ENCODE measurements at regions not wholly inside any gene's neighbourhood (a gene's known extent, or its start where the extent isn't known, plus 50 kb on each side); places are given as distances from the start of the nearest gene placed in this dataset.
"Not testable (repeated sequence)": the region's sequence is repeated elsewhere in the genome, so short reads cannot be mapped to it uniquely, and the experiment has no call there.

DNA sequence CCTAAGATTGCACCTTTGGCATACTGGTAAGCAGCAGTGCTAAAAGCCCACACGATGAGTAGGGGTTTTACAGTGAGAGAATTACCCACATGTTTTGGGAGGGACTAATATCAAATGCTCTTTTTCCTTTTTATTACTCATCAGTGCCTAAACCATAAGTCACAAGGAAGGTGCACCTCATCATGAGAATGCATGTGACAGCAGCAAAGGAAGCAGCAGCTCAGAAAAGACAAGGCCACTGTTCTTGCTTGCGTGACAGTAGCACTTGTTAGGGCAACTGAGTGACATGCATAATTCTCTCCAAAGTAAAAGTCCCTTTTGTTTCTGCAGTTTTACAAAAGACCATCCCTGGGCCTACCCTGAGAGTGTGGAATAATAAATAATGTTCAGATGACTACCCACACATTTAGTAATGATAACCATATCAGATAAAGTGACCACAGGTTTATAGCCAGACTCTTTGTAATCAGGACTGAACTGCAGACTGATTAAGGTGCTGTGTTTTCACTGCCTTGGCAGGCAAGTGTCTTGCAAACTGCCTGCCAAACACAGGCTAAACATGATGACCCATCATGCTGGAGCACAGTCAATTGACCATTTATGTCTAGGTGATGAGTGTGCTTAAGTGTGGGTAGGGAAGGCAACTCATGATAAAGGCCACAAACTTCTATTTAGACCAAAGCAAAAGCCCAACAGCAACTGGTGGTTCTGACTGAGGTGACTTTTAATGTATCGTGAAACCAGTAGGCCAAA, 1751.4 kb downstream of the TP53TG3F start:
- Mint-ChIP-seq H3K4me1 (ENCODE audit: low read depth) (no peaks in the 10 kb centered on the region), H3K27ac (no peak overlapping the region), H3K27me3 (ENCODE audit: low read depth) (no peaks in the 10 kb centered on the region), H3K4me3 (no peak overlapping the region), H3K36me3 (ENCODE audit: insufficient read depth in 2 of 2) (peaks cover 2 to 11% of the 10 kb centered on the region in 2 donors), H3K9me3 (peaks cover 5 to 9% of the 10 kb centered on the region in 2 donors)
- DNase-seq = no peak
- ATAC-seq (replicated peaks in 1 of 2) = no peak

DNA sequence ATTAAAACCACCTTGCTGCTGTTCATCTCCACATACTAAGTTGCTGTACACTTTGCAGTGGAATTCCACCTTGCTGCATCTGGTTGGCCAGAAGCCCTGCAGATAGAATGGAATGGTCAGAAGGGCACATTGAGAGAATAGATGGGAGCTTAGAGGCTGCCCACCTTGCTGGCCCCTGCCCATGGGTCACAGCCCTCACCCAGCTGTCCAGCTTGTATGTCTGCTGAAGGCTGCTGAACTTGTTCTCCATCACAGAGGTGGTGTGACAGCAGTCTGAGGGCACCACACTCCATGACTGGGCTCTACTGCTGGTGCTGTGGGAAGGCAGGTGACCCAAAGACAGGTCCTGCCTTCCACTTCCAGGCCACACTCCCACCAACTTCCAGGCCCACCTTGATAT, 1755.4 kb downstream of the TP53TG3F start:
- no peaks in the 10 kb centered on the region for H3K4me1 Mint-ChIP-seq (ENCODE audit: low read depth)
- no peak overlapping the region for H3K4me3 Mint-ChIP-seq
- no peak overlapping the region for H3K27ac Mint-ChIP-seq
- H3K36me3 Mint-ChIP-seq (ENCODE audit: insufficient read depth in 2 of 2) = peaks cover 0 to 8% of the 10 kb centered on the region in 2 donors
- H3K27me3 Mint-ChIP-seq (ENCODE audit: low read depth) = no peaks in the 10 kb centered on the region
- H3K9me3 Mint-ChIP-seq = peaks cover 9 to 13% of the 10 kb centered on the region in 2 donors
- no peak for ATAC-seq (replicated peaks in 1 of 2)
- no peak for DNase-seq

DNA sequence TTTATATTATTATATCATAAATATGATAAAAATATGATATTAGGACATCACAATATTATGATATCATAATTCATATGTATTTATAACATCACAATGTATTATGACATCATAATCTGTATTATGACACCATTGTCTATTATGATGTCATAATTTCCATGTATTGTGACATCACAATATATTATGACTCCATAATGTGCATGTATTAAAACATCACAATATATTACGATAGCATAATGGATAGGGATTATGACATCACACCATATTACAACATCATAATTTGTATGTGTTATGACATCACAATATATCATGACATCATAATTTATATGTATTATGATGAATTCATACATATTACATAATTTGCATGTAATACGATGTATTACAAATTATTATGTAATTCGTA, 1755.9 kb downstream of the TP53TG3F start:
- Mint-ChIP-seq H3K9me3 (peaks cover 7 to 13% of the 10 kb centered on the region in 2 donors), H3K4me3 (no peak overlapping the region), H3K27ac (no peak overlapping the region), H3K36me3 (ENCODE audit: insufficient read depth in 2 of 2) (peaks cover 0 to 8% of the 10 kb centered on the region in 2 donors), H3K27me3 (ENCODE audit: low read depth) (no peaks in the 10 kb centered on the region), H3K4me1 (ENCODE audit: low read depth) (no peaks in the 10 kb centered on the region)
- no peak for ATAC-seq (replicated peaks in 1 of 2)
- DNase-seq = no peak

DNA sequence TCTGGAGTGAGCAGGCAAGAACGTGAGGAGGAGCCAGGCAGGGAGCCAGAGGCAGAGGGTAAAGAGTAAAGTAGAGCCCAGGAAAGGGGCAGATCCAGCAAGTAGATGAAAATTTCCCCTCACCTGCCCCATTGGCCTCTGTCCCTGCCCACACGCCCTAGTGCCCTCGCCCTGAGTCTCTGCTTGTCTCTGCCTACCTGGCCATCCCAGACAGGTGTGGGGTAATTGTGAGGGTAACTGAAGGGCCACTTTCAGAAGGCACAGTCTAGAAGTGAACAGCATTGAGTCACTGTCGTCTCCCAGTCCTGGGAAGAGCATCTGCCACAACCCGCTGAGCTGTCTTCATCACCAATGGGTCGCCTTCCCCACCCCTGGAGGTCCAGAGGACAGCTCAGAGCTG, 1756.8 kb downstream of the TP53TG3F start:
- DNase-seq; H3K27ac Mint-ChIP-seq; H3K4me3 Mint-ChIP-seq; H3K36me3 Mint-ChIP-seq (ENCODE audit: insufficient read depth in 2 of 2); ATAC-seq (replicated peaks in 1 of 2); H3K4me1 Mint-ChIP-seq (ENCODE audit: low read depth); H3K27me3 Mint-ChIP-seq (ENCODE audit: low read depth): not testable (repeated sequence)
- H3K9me3 Mint-ChIP-seq = peaks cover 7 to 13% of the 10 kb centered on the region in 2 donors

DNA sequence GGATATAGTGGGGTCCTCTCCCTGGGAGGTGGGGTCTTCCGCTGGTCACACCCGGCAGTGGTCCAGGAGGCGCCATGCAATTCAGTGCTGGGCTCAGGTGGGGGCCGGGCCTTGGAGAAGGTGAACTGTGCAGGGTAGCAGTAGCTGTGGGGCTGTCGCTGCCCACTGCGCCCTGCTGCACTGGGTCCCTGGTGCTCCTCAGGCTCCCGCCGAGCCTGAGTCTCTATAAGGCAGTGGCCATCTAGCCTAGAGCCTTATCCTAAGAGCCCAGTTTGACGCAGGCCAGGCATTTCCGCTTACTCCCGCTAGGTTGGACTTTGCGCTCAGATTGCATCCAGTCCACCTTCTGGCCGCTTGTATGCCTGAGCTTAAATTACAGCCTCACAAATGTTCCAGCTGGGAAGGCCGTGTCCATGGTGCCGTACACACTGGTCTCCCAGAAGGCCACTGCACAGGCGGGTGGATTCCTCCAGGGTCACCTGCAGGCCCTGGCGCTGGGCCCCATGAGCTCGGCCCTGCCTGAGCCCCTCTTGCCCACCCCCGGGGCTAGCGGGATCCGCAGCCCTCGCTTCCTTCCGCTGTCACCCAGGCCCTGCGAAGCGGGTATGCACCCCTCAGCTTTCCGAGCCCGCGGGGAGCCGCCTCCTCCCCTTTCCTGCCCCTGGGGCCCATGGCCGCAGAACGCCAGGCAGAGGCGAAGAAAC, 1762.2 kb downstream of the TP53TG3F start:
- DNase-seq (no peak), ATAC-seq (replicated peaks in 1 of 2) (no peak)
- H3K4me3 Mint-ChIP-seq = no peak overlapping the region
- no peak overlapping the region for H3K27ac Mint-ChIP-seq
- no peaks in the 10 kb centered on the region for H3K36me3 Mint-ChIP-seq (ENCODE audit: insufficient read depth in 2 of 2)
- H3K9me3 Mint-ChIP-seq = peaks cover 3 to 12% of the 10 kb centered on the region in 2 donors
- H3K27me3 Mint-ChIP-seq (ENCODE audit: low read depth) = no peaks in the 10 kb centered on the region
- H3K4me1 Mint-ChIP-seq (ENCODE audit: low read depth) = no peaks in the 10 kb centered on the region

DNA sequence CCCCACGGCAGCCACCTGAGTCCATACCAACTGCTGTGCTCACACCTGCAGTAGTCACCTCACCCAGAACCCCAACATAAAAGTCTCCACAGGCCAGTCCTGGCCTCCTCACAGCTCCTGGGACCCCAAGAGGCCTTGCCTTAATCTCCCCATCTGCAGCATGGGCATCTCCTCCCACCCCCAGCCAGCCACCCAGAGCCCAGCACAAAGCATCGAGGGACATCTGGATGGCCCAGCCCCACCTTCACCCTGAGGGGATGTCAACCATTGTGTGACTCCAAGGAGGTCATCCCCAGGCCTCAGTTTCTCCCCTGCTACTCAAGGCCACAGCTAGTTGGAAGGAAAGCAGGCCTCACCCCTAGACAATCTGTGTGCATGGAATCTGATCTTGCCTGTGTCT, 1775.3 kb downstream of the TP53TG3F start:
- H3K9me3 Mint-ChIP-seq = peaks cover 10 to 14% of the 10 kb centered on the region in 2 donors
- ATAC-seq (replicated peaks in 1 of 2) (no peak), DNase-seq (no peak)
- H3K27ac Mint-ChIP-seq = no peak overlapping the region
- H3K4me1 Mint-ChIP-seq (ENCODE audit: low read depth) = no peaks in the 10 kb centered on the region
- H3K36me3 Mint-ChIP-seq (ENCODE audit: insufficient read depth in 2 of 2) = peaks cover 0 to 1% of the 10 kb centered on the region in 2 donors
- no peak overlapping the region for H3K4me3 Mint-ChIP-seq
- H3K27me3 Mint-ChIP-seq (ENCODE audit: low read depth) = no peaks in the 10 kb centered on the region

DNA sequence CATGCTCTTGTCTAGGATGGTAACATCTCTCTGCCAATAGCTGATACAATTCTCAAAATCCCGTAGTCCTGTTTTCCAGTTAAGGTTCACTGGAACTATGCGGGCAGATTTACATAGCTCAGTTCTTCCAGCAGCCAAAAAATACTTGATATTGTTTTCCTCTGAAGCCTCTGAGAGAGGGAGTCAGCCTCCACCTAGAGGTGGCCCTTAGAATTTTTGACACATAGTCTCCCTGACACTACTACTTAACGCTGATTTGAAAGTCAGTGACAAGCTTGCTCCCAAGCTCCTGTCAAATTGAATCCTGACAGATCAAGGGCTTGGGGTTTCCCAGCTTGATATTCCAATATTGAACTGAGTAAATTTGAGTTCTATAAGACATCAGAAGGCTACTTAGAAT, 1780.1 kb downstream of the TP53TG3F start:
- ATAC-seq (replicated peaks in 1 of 2) (no peak), DNase-seq (no peak)
- Mint-ChIP-seq H3K27me3 (ENCODE audit: low read depth) (no peaks in the 10 kb centered on the region), H3K27ac (no peak overlapping the region), H3K9me3 (peaks cover 12% of the 10 kb centered on the region in 2 donors), H3K4me3 (no peak overlapping the region), H3K4me1 (ENCODE audit: low read depth) (no peaks in the 10 kb centered on the region), H3K36me3 (ENCODE audit: insufficient read depth in 2 of 2) (no peaks in the 10 kb centered on the region)

DNA sequence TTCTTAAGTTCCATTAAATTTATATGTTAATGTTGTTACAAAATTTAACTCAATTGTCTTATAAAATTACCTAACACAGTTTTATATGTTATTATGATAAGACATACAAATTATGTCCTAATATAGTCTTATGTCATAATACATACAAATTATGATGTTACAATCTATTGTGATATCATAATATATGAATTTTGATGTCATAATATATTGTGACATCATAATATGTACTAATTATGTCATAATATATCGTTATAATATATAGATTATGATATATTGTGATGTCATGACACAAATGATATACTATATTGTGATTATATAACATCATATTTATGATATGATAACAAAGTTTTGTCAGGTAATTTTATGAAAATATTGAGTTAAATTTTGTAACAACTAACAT, 1789.6 kb downstream of the TP53TG3F start:
- Mint-ChIP-seq H3K4me1 (ENCODE audit: low read depth) (no peaks in the 10 kb centered on the region), H3K27me3 (ENCODE audit: low read depth) (no peaks in the 10 kb centered on the region), H3K27ac (no peak overlapping the region), H3K36me3 (ENCODE audit: insufficient read depth in 2 of 2) (peaks cover 2 to 5% of the 10 kb centered on the region in 2 donors), H3K4me3 (no peak overlapping the region), H3K9me3 (peaks cover 4 to 11% of the 10 kb centered on the region in 2 donors)
- ATAC-seq (replicated peaks in 1 of 2) (no peak), DNase-seq (no peak)

DNA sequence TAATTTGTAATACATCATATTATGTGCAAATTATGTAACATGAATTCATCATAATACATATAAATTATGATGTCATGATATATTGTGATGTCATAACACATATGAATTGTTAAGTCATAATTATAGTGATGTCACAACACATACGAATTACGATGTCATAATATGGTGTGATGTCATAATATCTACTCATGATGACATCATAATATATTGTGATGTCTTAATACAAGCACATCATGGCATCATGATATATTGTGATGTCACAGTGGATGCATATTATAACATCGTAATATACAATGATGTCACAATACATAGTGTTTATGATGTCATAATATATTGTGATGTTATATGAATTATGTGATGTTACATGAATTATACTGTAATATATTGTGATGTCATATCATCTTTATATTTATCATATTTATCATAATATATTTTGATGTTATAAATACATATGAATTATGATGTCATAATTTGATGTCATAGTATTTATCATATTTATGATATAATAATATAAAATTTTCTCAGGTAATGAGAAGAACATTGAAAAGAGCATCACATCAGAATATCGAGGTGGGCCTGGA, 1793.0 kb downstream of the TP53TG3F start:
- no peaks in the 10 kb centered on the region for H3K4me1 Mint-ChIP-seq (ENCODE audit: low read depth)
- no peak for DNase-seq
- peaks cover 5 to 10% of the 10 kb centered on the region in 2 donors for H3K9me3 Mint-ChIP-seq
- H3K27me3 Mint-ChIP-seq (ENCODE audit: low read depth) = no peaks in the 10 kb centered on the region
- no peak for ATAC-seq (replicated peaks in 1 of 2)
- peaks cover 4 to 5% of the 10 kb centered on the region in 2 donors for H3K36me3 Mint-ChIP-seq (ENCODE audit: insufficient read depth in 2 of 2)
- no peak overlapping the region for H3K27ac Mint-ChIP-seq
- no peak overlapping the region for H3K4me3 Mint-ChIP-seq

DNA sequence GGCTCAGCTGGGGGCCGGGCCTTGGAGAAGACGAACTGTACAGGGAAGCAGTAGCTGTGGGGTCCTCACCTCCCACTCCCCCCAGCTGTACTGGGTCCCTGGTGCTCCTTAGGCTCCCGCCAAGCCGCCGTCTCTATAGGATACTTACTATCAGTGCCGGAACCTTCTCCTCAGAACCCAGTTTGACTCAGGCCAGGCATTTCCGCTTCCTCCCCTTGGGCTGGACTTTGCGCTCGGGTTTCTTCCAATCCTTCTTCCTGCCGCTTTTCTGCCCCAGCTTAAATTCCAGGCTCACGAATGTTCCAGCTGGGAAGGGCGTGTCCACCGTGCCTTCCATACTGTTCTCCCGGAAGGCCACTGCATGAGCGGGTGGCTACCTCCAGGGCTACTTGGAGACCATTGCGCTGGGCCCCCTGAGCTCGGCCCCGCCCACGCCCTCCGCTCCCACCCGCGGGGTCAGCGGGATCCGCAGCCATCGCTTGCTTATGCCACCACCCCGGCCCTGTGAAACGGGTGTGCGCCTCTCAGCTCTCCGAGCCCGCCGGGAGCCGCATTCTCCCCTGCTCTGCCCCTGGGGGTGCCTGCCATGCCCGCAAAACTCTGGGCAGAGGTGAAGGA, 1795.9 kb downstream of the TP53TG3F start:
- Mint-ChIP-seq H3K9me3 (peaks cover 10 to 12% of the 10 kb centered on the region in 2 donors), H3K27me3 (ENCODE audit: low read depth) (no peaks in the 10 kb centered on the region), H3K4me3 (no peak overlapping the region), H3K36me3 (ENCODE audit: insufficient read depth in 2 of 2) (peaks cover 5 to 6% of the 10 kb centered on the region in 2 donors), H3K4me1 (ENCODE audit: low read depth) (no peaks in the 10 kb centered on the region), H3K27ac (no peak overlapping the region)
- DNase-seq (no peak), ATAC-seq (replicated peaks in 1 of 2) (no peak)

DNA sequence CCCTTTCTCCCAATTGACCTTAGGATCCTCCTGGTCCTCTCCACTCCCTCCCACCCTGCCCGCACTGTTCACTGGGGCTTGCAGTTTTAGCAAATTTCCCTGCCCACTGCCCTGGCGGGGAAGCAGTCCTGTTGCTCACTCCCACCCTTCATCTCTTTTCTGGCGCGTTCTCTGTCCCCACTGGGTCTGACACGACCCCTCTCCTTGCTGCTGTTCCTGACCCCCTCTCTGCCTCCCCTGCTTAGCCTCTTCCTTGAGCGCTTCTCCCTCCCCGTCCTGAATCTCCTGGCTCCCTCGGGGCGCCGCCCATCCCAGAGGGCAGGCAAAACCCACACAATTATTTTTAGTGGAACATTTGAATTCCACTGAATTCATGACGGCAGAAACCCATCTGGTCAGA, 1796.4 kb downstream of the TP53TG3F start:
- ATAC-seq (replicated peaks in 1 of 2) (no peak), DNase-seq (no peak)
- no peak overlapping the region for H3K4me3 Mint-ChIP-seq
- H3K36me3 Mint-ChIP-seq (ENCODE audit: insufficient read depth in 2 of 2) = peaks cover 5 to 6% of the 10 kb centered on the region in 2 donors
- no peaks in the 10 kb centered on the region for H3K27me3 Mint-ChIP-seq (ENCODE audit: low read depth)
- no peak overlapping the region for H3K27ac Mint-ChIP-seq
- H3K9me3 Mint-ChIP-seq = peaks cover 10 to 12% of the 10 kb centered on the region in 2 donors
- H3K4me1 Mint-ChIP-seq (ENCODE audit: low read depth) = no peaks in the 10 kb centered on the region

DNA sequence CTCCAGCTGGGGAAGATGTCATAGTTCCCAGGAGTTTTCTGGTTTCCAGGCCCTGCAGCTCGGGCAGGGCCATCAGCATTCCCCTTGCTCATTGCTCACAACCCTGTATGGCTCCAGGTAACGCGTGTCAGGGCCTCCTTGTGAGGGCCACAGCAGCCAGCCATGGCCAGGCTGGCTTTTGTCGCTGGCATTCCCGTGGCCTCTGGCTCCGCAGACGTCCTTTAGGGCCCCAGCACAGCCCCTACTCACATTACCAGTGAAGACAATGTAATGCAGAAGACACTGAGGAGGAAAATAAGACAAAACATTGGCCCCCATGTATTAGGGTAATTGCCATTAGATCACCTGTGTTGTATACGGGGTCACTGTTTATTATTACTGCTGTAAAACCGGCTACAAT, 1799.0 kb downstream of the TP53TG3F start:
- ATAC-seq (replicated peaks in 1 of 2) (no peak), DNase-seq (no peak)
- no peak overlapping the region for H3K4me3 Mint-ChIP-seq
- H3K36me3 Mint-ChIP-seq (ENCODE audit: insufficient read depth in 2 of 2) = peaks cover 2 to 6% of the 10 kb centered on the region in 2 donors
- H3K27ac Mint-ChIP-seq = no peak overlapping the region
- H3K9me3 Mint-ChIP-seq = peaks cover 10 to 11% of the 10 kb centered on the region in 2 donors
- H3K4me1 Mint-ChIP-seq (ENCODE audit: low read depth) = no peaks in the 10 kb centered on the region
- H3K27me3 Mint-ChIP-seq (ENCODE audit: low read depth) = no peaks in the 10 kb centered on the region

DNA sequence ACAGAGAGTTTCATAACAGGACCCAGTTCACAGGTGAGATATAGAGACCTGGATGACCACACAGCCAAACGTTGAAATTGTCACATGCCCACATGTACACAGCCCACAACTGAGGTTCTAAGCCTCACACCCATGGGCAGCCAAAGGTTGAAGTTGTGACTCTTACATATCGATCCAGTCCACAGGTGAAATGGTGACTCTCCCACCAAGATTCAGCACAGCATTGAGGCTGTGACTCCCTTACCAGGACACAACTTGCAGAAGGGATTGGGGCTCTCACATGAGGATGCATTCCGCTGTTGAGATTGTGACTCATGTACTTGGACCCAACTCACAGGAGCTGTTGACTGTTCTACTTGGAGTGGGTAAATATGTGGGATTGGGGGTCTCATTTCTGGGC, 1836.4 kb downstream of the TP53TG3F start:
- H3K9me3 Mint-ChIP-seq = peaks cover 5 to 11% of the 10 kb centered on the region in 2 donors
- no peaks in the 10 kb centered on the region for H3K4me1 Mint-ChIP-seq (ENCODE audit: low read depth)
- no peak for ATAC-seq (replicated peaks in 1 of 2)
- H3K27me3 Mint-ChIP-seq (ENCODE audit: low read depth) = no peaks in the 10 kb centered on the region
- H3K36me3 Mint-ChIP-seq (ENCODE audit: insufficient read depth in 2 of 2) = no peaks in the 10 kb centered on the region
- DNase-seq = no peak
- no peak overlapping the region for H3K4me3 Mint-ChIP-seq
- no peak overlapping the region for H3K27ac Mint-ChIP-seq
